Thoracic aorta (tissue), 2 donors: ENCODE measurements at regions not wholly inside any gene's neighbourhood (a gene's known extent, or its start where the extent isn't known, plus 50 kb on each side); places are given as distances from the start of the nearest gene placed in this dataset.

Source experiments
- ATAC-seq: fragments of 150-250 bp; one replicate; pipeline ENCODE4 v1.8.0; 2017; ENCODE audit warnings: low read depth; ENCODE audit not compliant: insufficient number of reproducible peaks, low FRiP score
- DNase-seq: peaks from one replicate; pipeline ENCODE4 v3.0.0-alpha.2; 2020; ENCODE audit warnings: low spot score
- H3K27ac ChIP-seq, 2 donors: fragments of 200-600 bp; sonication (generic); 1 replicate in 1 of 2; 2 replicates in 1 of 2; pipeline ENCODE4 v1.5.1; 2016; ENCODE audit warnings: mild to moderate bottlenecking in 2 of 2, moderate library complexity in 2 of 2
- H3K27me3 ChIP-seq: fragments of 200-600 bp; sonication (generic); replicated peaks from 2 replicates; pipeline ENCODE4 v1.6.0; 2016; ENCODE audit warnings: mild to moderate bottlenecking; ENCODE audit not compliant: insufficient read depth
- H3K36me3 ChIP-seq: fragments of 200-600 bp; sonication (generic); one replicate; pipeline ENCODE4 v1.5.1; 2016
- H3K4me1 ChIP-seq, 2 donors: fragments of 200-600 bp; sonication (generic); 1 replicate in 1 of 2; 2 replicates in 1 of 2; pipeline versions ENCODE4 v1.5.1 to v1.6.0; 2016; ENCODE audit warnings: low read depth in 2 of 2, mild to moderate bottlenecking in 1 of 2; ENCODE audit not compliant: control insufficient read depth in 1 of 2
- H3K4me3 ChIP-seq: fragments of 200-600 bp; sonication (generic); 2 replicates; pipeline ENCODE4 v1.5.1; 2016; ENCODE audit warnings: mild to moderate bottlenecking
- H3K9me3 ChIP-seq: fragments of 200-600 bp; sonication (generic); 2 replicates; pipeline ENCODE4 v1.5.1; 2016
- TF ChIP-seq, protein P1 (sequence below): fragments of 200-600 bp; sonication (generic); IDR thresholded peaks from one replicate; pipeline ENCODE4 v1.5.1; 2019; ENCODE audit warnings: antibody characterized with exemption

DNA sequence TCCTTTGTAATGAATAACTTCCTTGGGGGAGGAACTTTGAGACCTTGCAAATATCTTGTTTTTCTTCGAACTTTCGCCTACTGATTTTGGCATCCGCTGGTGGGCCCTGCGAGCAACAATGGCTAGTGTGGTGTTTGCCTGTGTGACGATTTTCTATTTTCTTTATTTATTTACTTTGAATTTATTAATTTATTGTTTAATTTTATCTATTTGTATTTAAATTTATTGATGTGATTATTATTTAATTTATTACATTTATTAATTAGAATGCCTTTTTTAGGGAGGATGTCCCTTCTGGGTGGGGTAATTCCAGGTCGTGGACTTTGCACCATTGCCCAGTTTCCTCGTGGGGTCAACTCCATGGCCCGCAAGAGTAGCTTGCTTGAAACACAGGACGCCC lies 149.7 kb downstream of the ZNF664 start:
- H3K27ac ChIP-seq: no peak overlapping the region
- TF ChIP-seq, protein P1, sequence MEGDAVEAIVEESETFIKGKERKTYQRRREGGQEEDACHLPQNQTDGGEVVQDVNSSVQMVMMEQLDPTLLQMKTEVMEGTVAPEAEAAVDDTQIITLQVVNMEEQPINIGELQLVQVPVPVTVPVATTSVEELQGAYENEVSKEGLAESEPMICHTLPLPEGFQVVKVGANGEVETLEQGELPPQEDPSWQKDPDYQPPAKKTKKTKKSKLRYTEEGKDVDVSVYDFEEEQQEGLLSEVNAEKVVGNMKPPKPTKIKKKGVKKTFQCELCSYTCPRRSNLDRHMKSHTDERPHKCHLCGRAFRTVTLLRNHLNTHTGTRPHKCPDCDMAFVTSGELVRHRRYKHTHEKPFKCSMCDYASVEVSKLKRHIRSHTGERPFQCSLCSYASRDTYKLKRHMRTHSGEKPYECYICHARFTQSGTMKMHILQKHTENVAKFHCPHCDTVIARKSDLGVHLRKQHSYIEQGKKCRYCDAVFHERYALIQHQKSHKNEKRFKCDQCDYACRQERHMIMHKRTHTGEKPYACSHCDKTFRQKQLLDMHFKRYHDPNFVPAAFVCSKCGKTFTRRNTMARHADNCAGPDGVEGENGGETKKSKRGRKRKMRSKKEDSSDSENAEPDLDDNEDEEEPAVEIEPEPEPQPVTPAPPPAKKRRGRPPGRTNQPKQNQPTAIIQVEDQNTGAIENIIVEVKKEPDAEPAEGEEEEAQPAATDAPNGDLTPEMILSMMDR: no peak
- DNase-seq (no peak), ATAC-seq (no peak)
- H3K9me3 ChIP-seq: no peaks in the 10 kb centered on the region
- H3K36me3 ChIP-seq: no peaks in the 10 kb centered on the region
- no peaks in the 10 kb centered on the region for H3K4me1 ChIP-seq
- H3K4me3 ChIP-seq: no peak overlapping the region
- no peaks in the 10 kb centered on the region for H3K27me3 ChIP-seq

- no peaks in the 10 kb centered on the region for H3K4me1 ChIP-seq
- TF ChIP-seq, protein P1: no peak
- no peaks in the 10 kb centered on the region for H3K36me3 ChIP-seq
- H3K9me3 ChIP-seq: no peaks in the 10 kb centered on the region
- H3K4me3 ChIP-seq: no peak overlapping the region
- no peak overlapping the region for H3K27ac ChIP-seq
- DNase-seq: no peak
- no peak for ATAC-seq
- no peaks in the 10 kb centered on the region for H3K27me3 ChIP-seq
These were observed 150.4 kb downstream of the ZNF664 start for GRCh38 chr12:124123296-124124000.

DNA sequence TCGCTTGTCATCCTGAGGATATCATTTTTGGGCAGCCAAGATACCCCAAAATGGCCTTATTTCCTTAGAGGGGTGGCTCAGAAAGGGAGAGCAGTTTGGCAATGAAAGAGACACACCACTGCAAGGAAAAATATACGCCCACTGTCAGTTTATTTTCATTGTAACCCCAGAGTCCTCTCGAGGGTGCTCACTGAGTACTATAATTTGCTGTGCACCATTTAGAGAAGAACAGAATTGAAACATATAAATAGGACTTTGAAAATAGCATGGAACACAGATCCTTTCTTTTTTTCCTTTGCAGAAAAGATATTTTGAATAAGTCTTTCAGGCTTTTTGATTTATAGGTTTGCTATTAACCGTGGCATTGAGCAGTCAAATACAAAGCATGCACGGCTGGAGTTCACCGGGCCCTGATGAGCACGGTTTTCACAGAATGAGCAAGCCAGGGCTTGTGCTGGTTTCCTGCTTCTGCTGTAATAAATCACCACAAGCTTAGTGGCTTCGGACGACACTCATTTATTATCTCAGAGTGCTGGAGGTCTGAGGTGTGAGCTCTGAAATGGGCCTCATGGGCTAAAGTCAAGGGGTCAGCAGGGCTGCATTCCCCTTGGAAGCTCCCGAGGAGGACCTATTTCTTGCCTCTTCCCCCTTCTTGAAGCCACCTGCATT lies 152.3 kb downstream of the ZNF664 start:
- DNase-seq: no peak
- Histone ChIP-seq H3K36me3 (no peaks in the 10 kb centered on the region), H3K9me3 (no peaks in the 10 kb centered on the region), H3K27ac (no peak overlapping the region), H3K27me3 (no peaks in the 10 kb centered on the region), H3K4me3 (no peak overlapping the region), H3K4me1 (no peaks in the 10 kb centered on the region)
- ATAC-seq: no peak
- TF ChIP-seq, protein P1: no peak

DNA sequence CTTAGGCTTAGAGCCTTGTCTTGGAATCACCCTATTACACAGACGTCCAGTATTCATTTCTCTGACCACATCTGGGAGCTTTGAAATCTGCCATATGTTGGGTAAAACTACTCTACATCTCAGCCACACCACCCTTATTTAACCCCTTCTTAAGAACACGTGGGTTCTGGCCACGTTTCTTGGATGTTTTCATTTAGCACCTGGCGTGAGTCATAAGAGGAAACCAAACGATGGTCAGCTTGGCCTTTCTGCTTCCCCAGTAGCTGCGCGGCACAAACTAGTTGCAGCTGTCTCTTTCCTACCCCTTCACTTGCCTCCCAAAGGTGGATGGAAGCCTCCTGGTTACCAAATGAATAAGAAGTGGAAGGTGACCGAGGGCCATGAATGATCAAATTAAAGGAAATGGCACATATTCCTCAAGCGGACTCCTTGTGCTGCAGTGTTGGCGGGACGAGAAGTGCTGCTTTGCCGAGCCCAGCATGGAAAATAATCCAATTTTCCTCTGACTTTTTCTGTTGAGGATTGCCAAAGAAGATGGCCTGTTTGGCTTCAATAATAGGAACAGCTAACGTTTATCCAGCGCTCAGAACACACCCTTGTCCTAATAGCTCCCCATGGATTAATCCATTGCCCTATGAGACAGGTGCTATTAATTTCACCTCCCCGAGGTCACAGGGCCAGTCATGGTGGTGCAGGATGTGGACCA lies 154.1 kb downstream of the ZNF664 start:
- DNase-seq (no peak), ATAC-seq (no peak)
- Histone ChIP-seq H3K27ac (no peak overlapping the region), H3K27me3 (no peaks in the 10 kb centered on the region), H3K4me3 (no peak overlapping the region), H3K4me1 (no peaks in the 10 kb centered on the region), H3K36me3 (no peaks in the 10 kb centered on the region), H3K9me3 (no peaks in the 10 kb centered on the region)
- TF ChIP-seq, protein P1: no peak

GRCh38 chr12:124129132-124129531 lies 156.1 kb downstream of the ZNF664 start:
- no peak for DNase-seq
- TF ChIP-seq, protein P1: no peak
- no peak for ATAC-seq
- Histone ChIP-seq H3K36me3 (no peaks in the 10 kb centered on the region), H3K27me3 (no peaks in the 10 kb centered on the region), H3K27ac (no peak overlapping the region), H3K4me3 (no peak overlapping the region), H3K9me3 (no peaks in the 10 kb centered on the region), H3K4me1 (no peaks in the 10 kb centered on the region)
